GM18907 (cell line): ENCODE measurements at regions not wholly inside any gene's neighbourhood (a gene's known extent, or its start where the extent isn't known, plus 50 kb on each side); places are given as distances from the start of the nearest gene placed in this dataset.
"Not testable (repeated sequence)": the region's sequence is repeated elsewhere in the genome, so short reads cannot be mapped to it uniquely, and the experiment has no call there.

Source experiments
- ATAC-seq: cut with Tn5 transposase; IDR thresholded peaks from one replicate; pipeline ENCODE4 v1.9.1; 2021; ENCODE audit warnings: mild to moderate bottlenecking, moderate library complexity; ENCODE audit not compliant: unreplicated experiment

DNA sequence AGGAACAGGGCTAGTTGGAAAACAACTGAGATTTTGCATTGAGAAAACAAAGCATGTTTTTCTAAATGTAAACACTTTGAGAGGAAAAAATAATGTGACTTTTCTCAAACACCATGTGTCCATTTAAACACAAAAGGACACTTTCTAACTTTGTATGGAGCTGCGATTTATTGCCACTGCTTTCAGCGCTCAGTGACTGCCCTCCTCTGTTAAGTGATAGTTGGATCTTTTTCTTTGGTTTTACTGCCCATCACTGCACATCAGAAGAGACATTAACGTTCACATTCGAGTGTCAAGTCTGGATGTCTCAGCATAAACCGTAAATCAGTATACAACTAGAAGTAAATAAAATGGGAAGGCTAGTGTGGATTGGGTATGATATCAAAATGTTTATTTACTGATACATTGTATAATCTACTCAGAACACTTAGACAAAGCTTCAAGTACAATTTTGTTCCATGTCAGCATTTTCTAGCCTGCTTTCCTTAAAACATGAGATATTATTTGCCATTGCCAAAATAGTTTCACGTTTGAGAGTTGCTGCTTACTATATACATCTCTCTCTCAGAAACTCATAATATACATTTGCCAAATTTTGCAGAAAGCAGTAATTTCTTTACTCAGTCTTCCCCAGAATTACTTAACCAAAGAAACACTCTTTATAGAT lies 237.6 kb downstream of the IKZF2 start:
- no peak for ATAC-seq

DNA sequence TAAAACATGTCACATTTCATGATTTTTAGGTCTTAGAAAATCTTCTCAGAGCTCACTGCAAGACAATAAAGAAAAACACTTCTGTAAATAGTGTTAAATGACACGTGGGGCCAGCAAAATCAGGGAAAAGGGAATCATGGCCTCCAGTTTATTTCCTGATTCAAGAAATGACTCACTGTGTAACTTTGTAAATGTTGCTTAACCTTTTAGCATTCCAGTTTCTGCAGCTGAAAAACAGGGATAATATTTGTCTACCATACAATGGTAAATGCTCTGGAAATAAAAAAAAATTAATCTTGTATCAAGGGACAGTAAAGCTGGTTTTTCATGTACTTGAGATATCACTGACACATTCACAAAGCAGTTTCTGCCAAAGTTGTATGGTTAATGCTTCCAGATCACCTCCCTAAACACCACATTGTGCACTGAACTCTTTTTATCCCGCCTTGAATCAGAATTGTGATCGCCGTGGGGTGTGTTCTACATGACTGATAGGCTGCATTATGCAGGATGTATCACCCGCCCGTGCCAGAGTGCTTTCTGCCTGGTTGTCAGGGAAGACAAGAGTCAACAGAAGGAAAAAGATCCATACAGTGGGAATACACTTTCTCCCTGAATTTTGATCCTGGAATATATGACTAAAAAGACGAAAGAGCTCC lies 238.8 kb downstream of the IKZF2 start:
- ATAC-seq = no peak

DNA sequence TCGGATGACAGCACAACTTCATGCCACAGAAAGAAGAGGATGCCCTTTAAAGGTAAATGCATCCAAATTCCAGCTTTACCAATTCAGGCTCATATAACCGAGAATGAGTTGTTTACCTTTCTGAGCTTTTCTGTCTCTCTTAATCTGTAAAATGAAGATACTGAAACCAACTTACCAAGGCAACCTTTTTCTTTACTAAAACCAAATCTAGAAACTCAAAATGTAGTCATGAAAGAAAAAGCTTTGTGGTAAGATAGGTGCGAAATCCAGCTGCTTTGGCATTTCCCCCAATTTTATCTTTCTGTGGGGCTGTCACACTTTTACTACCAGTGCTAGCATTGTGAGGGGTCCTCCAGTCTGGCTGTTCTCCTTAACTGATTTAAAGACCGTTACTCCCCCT lies 240.4 kb downstream of the IKZF2 start:
- ATAC-seq = no peak

DNA sequence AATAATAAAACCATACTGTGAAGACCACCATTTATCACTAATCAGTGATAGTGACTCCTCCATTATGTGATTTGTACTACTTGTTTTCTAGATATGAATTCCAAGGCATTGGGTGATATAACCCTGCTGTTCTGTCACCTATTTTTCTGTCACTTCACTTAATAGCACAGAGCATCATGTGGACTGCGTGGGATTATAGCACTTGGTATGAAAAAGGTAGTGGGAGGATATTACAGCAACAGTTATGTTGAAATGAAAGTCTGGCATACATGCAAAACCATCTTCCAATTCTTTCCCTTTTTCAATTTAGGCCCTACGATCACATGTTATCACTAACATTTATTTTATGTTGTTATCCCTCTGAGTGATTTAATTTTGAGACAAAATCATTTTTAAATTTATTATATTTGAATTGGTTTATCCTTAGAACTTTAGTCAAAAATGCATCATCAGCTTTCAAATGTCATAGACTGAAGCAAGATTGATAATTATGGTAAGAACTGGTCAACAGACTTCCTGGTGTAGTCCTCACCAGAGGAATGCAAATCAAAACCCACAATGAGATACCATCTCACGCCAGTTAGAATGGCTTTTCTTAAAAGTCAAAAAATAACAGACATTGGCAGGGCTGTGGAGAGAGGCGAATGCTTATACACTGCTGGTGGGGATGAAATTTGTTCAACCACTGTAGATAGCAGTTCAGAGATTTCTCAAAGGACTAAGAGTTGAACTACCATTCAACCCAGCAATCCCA lies 242.6 kb downstream of the IKZF2 start:
- no peak for ATAC-seq

DNA sequence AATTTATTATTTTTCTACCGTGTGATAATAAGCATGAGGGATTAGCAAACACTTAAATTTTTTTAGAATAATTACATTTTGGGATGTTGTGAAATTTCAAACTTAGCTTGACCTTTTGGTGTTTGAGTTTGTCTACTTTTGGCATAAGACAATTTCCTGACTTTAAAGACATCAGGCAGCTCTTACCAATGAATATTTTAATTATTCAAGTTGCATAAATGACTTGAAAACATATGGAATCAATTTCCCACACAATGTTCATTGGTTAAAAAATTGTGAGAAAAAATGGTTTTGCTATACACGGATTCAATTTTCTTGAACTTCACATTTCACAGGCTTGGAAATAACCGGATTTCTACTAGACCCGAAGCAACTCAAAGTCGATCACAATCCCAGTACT lies 243.4 kb downstream of the IKZF2 start:
- ATAC-seq = no peak

DNA sequence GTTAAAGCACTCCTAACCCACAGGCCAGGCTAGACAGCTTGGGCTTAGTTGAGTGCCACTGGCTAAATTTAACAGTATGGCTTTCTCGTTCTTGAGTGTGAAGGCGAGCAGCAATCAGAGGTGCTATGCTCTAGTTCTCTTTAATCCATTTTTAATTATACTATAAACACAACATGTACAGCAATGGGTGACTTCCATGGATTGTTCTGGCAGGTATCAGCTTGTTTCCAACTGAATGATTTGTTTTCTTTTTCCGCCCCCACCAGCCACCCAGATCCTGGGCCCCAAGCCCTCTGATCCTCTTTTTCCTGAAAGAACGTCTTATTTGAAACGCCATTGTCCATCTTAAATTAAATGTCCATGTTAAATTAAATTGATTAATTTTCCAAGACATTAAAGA lies 244.8 kb downstream of the IKZF2 start:
- no peak for ATAC-seq

DNA sequence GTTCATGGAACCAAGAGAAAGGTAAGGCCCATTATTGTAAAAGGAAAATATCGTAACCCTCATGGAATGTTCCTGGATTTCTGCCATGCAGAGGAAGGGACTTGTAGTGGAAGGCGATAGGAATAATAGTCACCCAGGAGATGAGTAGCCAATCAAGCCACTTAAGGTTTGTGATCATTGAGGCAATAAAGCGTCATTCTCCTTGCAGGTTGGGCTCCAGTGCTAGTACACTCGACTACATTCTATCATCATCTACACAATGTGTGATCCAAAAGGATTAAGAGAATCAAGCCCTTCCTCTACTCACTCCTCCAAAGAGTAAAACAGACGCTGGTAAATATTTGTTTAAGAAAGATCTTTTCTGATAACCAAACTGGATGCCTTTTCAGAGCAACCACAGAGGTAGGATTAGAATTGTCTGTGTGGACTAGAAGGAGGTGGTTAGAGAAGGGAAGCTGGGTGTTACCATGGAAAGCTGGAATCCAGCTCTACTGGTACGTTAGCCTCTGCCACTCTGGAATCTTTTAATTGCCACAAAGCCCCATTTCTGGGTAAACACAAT lies 245.7 kb downstream of the IKZF2 start:
- no peak for ATAC-seq

DNA sequence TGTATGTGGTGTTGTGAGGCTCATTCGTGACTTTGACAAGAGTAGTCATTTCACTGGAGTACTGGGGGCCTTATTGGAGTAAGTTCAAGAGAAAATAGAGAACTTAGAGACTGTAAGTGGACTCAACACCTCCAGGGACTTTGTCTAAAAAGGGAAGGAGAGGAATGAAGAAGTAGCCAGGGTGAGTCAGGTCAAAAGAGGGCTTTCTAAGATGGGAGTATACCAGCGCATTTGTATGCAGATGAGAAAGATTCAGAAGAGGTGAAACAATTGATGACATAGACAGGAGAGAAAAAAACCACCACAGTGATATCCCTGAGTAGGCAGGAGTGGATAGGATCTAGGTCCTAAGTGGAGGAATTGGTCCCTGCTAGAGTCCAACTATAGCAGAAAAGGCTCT lies 246.8 kb downstream of the IKZF2 start:
- ATAC-seq = no peak

DNA sequence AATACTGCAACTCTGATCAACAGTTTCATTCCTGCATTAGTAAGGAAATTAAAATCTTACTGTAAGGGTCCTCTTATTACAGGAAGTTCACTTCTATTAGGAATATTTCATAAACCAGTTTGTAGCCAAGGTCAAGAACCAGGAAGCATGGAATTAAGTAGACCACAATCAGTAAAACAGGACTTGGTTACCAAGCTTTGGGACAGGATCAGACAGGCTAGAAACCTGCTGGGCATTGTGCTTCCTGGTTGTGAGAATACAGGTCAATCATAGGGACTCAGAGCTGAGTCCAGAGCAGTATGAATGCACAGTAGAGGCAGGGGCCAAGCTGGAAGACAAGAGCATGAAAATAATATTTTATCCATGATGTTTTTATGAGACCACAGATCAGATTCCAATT lies 248.0 kb downstream of the IKZF2 start:
- no peak for ATAC-seq

DNA sequence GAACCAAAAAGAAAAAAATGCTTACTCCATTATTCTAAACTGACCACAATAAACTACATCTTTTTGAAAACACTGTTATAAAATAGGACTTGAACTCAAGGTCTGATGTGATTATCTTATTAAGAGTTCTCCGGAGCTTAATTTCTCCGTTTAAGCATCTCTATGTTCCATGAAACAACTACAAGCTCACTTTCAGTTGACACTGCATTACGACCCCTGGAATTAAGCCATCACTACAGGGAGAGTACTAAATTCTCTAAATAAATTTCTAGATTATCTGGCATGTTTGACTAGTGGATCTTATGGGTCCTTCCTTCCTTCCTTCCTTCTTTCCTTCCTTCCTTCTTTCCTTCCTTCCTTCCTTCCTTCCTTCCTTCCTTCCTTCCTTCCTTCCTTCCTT lies 249.0 kb downstream of the IKZF2 start:
- ATAC-seq = no peak

DNA sequence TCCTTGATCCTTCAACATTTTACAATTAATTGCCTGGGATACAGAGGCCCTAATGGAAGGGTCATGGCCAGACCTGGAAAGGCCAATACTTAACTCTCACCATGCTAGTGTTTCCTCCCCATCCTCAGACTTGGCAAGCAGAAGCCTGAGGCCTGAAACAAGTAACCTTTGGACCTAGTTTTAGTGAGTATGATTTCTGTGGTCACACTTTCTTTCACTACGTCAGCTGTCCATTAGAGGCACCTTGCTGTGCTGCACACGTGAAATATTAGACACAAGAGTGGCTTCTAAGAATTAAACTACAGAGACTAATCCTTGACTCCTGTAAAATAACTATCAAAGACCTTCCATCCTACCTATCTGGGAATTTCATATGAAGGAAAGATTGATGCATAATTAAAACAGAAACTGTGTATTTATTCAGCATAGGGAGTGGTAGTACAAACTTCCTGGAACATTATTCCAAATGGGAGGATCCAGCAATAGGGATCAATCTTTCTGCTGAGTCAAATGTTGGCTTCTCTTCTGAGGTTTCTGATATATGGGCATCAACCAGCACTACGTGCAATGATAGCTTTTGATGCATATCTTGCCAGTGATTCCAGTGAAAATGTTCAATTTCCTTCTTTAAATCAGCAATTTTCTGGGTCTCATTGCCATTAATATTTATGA lies 249.7 kb downstream of the IKZF2 start:
- ATAC-seq = no peak

DNA sequence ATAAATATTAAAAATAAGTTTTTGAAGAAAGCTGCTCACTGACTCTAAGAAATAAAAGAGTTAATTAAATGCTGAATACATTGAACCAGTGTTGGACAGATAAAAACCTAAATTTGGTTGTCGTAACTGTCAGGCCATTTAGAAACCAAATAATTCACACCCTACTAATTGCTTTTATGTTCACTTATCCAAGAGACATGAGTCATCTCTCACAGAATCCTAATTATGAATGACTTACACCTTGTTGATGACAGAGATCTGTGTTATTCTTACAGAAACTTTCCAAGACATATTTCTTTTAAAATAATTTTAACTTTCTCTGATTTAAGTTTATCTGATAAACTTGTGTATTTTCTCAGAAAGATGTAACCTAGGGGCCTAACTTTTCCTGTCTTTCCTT lies 250.7 kb downstream of the IKZF2 start:
- no peak for ATAC-seq

DNA sequence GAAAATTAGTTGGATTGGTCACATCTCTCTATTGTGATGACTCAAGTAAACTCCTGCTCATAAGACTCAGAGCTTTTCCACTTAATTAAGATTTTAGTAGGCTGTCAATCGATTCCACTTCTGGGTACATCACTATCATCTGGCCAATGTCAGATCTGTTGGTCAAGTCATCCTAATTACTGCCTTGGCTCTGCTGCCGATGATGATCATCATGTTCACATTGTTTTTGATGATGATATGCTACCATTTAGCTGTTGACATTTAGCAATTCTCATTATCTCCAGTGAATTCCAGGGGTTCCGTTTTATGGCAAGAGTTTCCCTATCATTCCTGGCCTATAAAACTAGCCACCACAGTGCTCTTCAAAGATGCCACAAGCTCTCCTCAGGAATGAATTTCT lies 253.4 kb downstream of the IKZF2 start:
- no peak for ATAC-seq

DNA sequence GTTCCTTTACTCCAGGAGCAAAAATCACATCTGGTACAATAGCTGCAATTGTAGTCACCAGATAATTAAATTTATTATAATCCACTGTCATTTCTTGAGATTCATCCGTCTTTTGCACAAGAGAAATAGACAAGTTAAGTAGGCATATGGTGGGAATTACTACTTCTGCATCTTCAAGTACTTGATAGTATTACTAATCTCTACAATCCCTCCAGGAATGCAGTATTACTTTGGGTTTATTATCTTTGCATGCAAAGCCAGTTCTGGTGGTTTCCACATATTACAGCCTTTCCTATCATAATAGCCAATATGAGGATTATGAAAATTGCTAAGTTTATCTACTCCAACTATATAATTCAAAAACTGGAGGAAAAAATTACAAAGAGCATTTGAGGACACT lies 254.1 kb downstream of the IKZF2 start:
- no peak for ATAC-seq

DNA sequence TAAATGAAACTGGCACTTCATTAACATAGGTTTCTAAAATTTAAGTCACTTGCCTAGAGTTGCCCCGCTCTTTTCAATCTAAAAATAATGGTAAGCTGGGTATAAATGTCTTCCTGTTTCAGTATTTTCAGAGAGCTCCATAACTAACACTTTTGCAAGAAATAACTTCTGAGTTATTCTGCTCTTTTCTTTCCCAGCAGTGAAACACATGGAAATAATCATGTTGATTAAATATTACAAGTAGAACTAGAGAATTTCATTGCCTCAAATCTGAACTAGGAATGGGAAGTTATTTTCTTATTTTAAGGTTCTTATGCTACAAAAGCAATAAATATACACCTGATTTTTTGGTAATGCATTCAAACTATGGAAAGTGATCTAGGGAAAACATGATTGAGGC lies 257.4 kb downstream of the IKZF2 start:
- ATAC-seq = no peak

DNA sequence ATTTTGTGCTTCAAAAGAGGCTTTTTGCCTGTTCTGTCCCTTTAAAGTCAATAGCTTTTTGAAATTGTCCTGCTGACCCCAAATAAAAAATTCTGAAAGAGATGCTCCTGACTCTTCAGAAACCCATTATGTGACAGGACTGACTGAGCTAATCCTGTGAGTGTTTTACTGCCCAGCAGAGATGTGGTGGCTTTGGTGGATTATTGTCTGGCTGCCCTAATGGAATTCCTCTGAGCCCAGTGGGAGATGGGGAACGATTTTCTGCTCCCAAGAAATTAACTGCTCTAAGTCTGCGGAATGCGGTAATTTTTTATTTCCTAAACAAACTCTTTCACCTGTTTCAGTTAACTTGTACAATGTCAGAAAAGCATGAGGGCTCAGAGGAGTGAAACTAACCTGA lies 258.2 kb downstream of the IKZF2 start:
- ATAC-seq = no peak

DNA sequence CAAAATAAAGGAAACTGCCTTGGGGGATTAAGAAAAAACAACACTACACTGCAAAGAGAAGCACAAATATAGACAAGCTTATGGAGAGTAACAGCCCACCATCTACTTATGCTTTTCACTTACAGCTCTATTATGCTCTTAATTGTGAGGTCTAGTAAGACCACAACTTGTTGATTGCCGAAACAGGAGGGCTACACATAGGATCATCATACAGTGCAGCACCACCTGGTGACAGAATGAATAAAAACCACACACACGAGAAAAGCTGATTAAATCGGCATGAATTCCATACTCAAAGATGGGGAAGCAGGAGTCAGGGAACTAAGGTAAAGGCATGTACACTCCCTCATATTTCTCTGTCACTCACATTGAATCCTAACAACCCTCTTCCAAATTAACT lies 259.2 kb downstream of the IKZF2 start:
- ATAC-seq = no peak

DNA sequence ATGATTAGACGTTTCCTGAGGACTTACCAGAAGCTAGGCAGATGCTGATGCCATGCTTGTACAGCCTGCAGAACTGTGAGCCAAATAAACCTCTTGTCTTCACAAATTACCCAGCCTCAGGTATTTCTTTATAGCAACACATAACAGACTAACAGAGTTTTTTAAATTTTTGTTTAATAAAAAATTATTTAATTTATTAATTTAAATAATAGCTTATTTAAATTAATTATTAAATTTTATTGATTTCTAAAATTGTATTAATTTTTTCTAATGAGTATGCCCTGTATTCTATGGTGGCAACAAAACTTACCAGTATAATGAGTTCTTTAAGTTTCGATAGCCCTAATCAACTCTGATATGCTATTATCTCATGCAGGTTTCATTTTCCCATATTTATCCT lies 259.8 kb downstream of the IKZF2 start:
- ATAC-seq = no peak

DNA sequence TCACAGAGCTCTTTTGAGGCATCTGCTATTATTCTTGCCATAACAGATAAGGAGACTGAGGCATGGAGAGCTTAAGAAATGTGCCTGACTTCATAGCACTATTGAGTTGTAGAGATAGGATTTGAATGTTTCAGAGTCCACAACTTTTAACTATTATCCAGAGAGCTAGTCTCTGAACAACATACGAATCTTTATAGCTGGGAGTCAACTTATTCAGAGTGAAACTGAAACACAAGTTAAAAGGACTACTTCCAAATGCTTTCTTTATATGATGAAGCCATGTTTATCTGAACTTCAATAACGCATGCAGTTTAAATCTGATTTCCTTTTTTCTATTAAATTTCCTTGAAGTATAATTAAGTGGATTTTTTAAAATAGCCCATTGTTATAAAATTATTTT lies 268.8 kb downstream of the IKZF2 start:
- peak; percentile 68 for ATAC-seq

DNA sequence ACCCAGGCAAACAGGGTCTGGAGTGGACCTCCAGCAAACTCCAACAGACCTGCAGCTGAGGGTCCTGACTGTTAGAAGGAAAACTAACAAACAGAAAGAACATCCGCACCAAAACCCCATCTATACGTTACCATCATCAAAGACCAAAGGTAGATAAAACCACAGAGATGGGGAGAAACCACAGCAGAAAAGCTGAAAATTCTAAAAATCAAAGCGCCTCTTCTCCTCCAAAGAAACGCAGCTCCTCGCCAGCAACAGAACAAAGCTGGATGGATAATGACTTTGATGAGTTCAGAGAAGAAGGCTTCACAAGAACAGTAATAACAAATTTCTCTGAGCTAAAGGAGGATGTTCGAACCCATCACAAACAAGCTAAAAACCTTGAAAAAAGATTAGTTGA lies 274.9 kb downstream of the IKZF2 start:
- ATAC-seq = not testable (repeated sequence)

DNA sequence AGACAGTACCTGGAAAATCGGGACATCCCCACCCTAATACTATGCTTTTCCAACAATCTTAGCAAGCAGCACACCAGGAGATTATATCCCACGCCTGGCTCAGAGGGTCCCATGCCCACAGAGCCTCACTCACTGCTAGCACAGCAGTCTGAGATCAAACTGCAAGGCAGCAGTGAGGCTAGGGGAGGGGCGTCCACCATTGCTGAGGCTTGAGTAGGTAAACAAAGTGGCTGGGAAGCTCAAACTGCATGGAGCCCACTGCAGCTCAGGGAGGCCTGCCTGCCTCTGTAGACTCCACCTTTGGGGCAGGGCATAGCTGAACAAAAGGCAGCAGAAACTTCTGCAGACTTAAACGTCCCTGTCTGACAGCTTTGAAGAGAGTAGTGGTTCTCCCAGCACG lies 275.5 kb downstream of the IKZF2 start:
- ATAC-seq = not testable (repeated sequence)
